NT2/D1 (cell line): ENCODE measurements at regions not wholly inside any gene's neighbourhood (a gene's known extent, or its start where the extent isn't known, plus 50 kb on each side); places are given as distances from the start of the nearest gene placed in this dataset.

Source experiments
- SUZ12 ChIP-seq: IDR thresholded peaks from 2 replicates; pipeline ENCODE4 v1.6.1; 2011; ENCODE audit not compliant: insufficient read length, insufficient read depth; ENCODE audit errors: extremely low read depth
- YY1 ChIP-seq: IDR thresholded peaks from 2 replicates; pipeline ENCODE4 v1.6.1; 2011; ENCODE audit not compliant: insufficient read length, insufficient read depth
- ZNF274 ChIP-seq: IDR thresholded peaks from 2 replicates; pipeline ENCODE4 v1.6.1; 2011; ENCODE audit warnings: mild to moderate bottlenecking, low read depth, low read length

DNA sequence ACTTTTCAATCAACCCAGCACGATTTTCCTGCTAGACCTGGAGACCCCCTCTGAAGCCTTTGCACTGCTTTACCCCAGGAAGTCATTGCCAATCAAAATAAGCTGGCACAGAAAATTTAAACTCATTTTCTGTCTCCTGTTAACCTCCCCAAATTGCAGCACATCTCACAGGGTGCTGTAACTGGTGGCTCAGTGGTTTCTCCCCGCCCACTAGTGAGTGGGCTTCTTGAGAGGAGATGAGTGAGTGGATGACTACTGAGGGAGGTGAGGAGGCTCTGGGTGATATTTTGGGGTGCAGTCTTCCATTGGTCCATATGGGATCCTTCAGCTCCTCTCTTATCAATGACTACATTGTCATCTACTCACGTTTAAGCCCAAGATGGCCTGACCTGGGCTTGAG, 239.8 kb upstream of the HS6ST1 start:
- TF ChIP-seq YY1 (no peak), ZNF274 (no peak), SUZ12 (no peak)
